GM19043 (cell line): ENCODE measurements at regions not wholly inside any gene's neighbourhood (a gene's known extent, or its start where the extent isn't known, plus 50 kb on each side); places are given as distances from the start of the nearest gene placed in this dataset.

Source experiments
- ATAC-seq: cut with Tn5 transposase; IDR thresholded peaks from one replicate; pipeline ENCODE4 v1.9.1; 2021; ENCODE audit warnings: low read depth; ENCODE audit not compliant: unreplicated experiment

DNA sequence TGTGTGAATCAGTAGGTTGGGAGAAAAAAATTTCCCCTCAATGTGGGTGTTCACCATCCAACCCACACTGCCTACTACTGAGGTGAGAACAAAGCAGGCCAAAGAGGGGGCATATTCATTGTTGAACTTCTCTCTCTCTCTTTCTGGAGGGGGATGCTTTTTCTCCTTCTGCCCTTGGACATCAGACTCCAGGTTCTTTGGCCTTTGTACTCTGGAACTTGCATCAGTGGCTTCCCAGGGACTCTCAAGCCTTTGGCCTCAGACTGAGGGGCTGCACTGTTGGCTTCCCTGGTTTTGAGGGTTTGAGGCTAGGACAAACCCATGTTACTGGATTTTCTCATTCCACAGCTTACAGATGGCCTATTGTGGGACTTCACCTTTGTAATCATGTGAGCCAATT lies 417.2 kb downstream of the ELAVL2 start:
- ATAC-seq, result no peak

DNA sequence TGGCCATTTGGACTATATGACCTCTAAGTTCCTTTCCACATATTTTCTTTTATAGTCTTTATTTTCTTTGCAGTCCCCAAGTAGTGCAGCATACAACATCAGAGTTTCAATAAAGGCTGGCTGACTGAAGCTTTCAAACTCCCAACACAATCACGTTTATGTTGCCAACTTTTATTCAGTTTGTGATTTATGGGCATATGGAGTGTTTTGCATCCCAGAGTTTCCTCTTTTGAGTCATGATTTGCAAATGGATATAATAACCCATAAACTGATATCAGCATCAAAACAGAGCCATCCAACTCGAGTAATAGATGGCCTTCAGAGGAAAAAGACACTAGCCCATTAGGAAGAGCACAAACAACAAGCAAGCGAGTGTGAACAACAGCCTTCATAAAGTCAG lies 414.0 kb downstream of the ELAVL2 start:
- ATAC-seq, result no peak

DNA sequence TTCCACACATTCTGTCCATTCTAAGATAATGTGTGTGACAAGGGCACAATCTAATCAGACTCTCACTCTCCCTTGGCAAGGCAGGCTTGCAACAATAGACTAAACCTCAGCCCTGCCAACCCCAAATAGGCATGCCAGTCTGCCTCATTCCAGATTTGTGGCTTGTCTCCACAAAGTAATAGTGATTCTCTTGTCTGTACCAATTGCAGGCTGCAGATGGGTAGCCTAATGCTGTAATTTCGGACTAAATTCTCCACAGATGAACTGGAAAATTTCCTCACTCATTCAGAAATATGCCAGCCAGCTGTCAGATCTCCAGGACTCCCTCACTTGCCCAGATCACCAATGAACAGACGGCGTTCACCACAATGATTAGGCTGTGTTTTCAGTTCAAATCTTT lies 413.6 kb downstream of the ELAVL2 start:
- ATAC-seq, result no peak

DNA sequence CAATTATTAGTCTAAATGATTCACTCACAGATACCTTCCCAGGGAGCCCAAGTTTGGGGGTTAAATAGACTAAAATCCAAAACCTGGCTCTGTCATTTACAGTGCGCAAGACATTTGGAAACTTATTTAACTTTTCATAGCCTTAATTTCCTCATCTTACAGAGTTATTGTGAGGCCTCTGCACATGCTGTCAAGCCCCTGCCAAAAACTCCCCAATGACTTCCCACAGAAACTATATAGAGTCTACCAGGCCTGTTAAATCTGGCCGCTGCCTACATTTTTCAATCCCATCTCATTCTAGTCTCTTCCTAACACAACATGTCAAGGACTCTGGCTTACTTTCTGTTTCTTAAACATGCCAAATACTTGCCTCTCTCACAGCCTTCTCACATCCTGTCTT lies 412.5 kb downstream of the ELAVL2 start:
- ATAC-seq, result no peak

DNA sequence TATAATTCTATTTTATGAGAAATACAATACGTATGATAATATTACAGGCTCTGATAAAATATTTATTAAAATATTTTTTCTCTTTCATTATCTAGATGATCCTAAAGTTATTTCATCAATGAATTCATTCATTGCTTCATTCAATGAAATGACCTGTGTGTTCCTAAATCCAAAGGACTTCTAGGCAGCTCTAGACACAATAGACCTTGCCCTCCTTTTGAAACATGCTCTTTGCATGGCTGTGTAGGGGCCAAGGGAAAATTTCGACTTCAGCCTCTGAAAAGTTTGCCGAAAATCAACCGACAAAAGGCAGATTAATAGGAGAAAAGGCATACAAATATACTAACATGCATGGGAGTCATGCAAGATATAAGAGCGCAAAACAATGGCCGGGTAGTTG lies 402.0 kb downstream of the ELAVL2 start:
- no peak for ATAC-seq

DNA sequence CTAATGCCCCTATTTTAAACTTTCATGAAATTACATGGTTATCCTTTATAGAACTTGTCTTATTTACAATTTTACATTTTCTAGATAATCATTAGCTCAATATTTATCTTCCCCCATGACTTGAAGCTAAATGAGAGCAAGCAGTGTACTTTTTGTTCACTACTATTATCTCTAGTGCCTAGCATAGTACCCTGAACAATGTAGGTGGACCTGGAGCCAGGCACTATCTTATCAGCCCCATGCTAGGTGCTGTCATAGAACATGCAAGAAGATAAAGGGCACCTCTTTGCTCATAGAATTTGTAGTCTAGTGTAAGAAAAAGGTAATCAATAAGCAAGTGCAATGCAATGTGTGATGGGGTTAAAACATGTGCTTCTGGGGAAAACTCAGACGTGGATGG lies 399.9 kb downstream of the ELAVL2 start:
- ATAC-seq, result no peak

DNA sequence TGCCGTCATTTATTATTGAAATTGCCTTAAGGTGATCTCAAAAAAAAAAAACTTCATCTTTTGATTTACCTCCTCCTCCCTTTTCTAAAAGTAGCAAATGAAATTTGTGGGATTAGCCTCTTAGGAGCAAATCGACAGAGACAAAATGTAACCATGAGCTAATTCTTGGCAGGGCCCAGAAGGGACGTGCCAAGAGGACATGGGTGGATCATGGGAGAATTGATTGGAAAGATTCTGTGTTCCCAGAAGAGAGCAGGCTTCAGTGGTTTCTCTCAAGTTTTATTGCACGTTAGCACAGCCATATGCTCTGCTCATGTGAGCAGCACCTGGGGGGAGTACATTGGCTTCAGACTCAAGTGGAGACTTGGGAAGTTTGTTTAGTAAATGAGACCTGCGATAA lies 394.6 kb downstream of the ELAVL2 start:
- no peak for ATAC-seq

DNA sequence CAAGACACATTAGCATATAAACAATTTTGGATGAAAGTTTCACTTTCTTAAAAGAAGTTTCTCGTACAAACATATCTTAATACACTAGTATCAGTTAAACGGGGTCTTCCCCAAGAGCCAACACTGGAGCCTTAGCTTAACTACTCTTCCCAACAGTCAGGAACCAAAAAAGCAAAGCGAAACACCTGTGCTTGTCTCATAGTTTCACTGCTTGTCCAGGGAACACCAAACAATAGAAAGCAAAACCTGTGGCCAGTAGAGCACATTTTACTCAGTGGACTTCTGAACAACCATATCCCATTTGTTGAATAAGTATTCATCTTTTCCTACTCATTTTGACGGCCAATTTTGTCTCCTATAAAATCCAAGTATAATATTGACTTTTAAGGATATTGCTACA lies 391.4 kb downstream of the ELAVL2 start:
- ATAC-seq, result no peak

DNA sequence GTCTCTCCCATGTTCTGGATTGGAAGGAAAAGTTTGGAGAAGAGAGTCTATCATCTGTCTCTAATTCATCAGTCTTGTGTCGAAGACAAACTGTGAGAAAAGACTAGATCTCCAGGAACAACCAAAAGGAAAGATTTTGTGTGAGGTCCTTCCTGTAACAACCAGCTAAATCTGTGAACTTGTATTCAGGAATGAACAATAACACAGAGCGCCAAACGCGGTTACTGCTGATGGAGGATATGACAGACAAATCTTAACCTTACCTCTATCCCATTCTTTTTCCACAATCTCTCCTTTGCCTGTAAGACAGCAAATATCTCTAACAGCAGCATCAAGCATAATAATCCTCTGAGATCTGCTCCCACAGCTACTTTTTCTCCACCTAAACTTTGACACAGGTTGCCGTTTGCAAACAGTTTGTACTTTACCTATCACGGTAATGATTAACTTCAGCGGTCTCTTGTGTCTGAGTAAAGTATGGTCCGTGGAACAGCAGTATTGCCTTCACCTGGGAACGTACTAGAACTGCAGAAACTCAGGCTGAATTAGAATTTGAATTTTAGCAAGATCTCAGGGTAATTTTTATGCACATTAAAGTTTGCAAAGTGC lies 387.6 kb downstream of the ELAVL2 start:
- no peak for ATAC-seq

DNA sequence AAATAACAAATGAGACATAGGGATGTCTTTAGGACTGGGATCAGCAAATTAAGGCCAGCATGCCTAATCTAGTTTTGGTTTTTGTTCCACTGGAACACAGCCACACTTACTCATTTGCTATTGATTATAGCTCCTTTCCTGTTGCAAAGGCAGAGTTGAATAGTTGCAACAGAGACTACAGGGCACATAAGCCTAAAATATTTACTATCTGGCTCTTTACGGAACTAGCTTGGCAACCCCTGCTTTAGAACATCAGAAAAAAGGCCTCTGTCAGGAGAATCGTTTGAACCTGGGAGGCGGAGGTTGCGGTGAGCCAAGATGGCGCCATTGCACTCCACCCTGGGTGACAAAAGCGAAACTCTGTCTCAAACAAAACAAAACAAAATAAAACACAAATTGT lies 384.8 kb downstream of the ELAVL2 start:
- ATAC-seq, result no peak

DNA sequence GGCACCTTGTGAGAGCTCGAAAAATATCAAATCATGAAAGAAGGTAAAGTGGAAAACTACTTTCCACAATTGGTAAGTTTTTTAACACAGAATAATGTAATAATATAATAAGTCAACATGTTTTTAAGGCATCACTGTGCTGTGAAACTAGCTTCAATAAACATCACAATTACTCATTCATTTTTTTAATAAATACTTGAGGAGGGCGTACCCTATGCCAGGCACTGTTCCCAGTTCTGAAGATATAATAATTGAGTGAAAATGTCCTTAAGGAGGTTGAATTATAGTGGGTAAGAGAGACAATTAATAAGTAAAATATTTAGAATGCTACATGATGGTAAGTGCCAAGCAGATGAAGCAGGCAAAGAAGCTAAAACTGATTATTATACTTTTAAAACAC lies 381.4 kb downstream of the ELAVL2 start:
- no peak for ATAC-seq

DNA sequence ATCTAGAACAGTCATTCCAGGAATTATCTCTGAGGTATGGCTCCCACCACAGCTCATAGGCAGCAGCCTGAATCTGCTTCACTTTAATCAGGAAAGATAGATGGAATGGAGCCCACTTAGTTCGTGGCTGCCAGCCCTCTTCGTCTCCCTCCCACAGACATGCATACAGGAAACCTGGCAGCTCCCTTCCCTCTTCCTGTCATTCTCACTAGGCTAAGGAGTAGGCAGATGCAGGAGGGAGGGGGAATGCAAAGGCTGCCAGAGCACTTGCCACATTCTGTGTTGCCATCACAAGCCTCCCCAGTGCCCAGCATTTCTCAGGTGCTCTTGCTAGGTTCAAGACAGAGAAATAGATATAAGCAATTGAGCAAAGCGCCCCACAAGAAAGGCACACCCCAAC lies 378.9 kb downstream of the ELAVL2 start:
- no peak for ATAC-seq

DNA sequence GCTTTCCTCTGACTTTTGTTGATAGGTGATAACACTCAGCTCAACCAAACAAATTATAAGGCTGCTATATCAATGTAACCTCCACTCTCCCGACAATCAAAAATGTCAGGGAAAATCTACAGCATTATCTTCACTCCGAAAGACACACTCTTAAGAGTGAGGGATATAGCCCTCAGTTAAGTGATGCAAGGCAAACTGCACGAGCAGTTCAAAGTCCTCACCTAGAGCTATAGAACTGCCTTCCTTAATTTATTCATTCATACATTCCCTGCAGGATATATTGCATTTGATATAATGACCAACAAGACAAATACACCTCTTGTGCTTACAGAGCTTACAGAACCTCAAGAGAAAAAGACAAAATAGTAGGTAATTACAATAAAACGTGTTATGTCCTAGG lies 378.1 kb downstream of the ELAVL2 start:
- no peak for ATAC-seq

DNA sequence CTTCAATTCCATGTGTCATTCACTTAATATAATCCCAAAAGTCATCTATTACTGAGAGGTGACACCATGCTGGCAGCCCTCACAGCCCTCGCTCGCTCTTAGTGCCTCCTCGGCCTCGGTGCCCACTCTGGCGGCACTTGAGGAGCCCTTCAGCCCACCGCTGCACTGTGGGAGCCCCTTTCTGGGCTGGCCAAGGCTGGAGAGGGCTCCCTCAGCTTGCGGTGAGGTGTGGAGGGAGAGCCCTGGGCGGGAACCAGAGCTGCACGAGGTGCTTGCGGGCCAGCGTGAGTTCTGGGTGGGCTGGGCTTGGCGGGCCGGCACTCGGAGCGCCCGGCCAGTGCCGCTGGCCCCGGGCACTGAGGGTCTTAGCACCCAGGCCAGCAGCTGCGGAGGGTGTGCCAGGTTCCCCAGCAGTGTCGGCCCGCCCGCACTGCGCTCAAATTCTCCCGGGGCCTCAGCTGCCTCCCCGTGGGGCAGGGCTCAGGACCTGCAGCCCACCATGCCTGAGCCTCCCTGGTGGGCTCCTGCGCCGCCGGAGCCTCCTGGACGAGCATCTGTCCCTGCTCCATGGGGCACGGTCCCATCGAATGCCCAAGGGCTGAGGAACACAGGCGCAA lies 374.1 kb downstream of the ELAVL2 start:
- ATAC-seq, result no peak

DNA sequence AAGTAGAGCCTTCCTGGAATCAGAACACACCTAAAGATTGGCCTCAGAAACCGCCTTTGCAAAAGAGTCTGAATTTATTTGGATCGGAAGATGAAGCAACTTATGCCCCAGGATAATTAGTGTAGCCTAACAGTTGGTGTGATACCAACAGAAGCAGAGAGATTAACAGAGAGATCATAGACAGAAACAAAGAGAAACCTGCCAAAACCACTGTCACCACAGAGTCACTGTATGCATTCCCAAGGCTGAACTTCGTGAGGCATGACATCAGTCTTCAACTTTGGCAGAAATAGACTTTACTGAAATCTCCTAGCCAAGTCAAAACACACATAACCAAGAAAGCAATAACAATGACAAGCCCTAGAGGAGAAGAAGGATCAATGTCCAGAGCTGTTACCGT lies 361.8 kb downstream of the ELAVL2 start:
- no peak for ATAC-seq

DNA sequence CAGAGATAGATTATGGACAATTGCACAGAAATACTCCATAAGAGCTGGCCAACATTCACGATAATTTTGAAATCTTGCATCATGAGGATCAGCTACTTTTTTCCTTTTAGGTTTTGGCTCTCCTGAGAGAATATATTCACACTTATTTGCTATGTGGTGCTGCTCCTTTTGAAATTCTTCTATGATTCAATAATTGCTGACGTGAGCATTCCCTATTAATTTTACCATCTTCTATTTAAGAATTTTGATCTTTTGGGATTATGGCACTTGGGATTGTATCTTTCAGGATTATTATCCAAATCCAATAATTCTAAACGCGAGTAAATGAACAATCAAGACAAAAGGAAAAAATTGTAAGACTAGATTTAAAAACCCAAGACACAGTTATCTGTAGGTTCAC lies 358.8 kb downstream of the ELAVL2 start:
- no peak for ATAC-seq

DNA sequence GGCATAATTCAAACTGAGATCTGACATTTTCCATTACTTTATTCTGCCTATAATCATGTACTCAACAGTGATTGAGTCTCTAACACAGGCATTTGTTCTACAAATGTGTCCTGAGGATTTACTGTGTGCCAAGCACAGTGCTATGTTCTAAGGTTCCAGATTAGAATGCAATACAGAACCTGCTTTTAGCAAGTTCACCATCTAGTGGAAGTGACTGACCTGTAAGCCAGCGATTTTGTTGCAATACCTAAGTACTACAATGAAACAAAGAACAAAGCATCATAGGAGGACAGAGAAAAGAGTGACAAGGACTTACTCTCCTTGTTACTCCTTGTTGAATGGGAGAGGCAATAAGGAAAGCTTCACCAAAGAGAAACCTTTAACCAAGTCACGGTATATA lies 348.1 kb downstream of the ELAVL2 start:
- ATAC-seq, result no peak

DNA sequence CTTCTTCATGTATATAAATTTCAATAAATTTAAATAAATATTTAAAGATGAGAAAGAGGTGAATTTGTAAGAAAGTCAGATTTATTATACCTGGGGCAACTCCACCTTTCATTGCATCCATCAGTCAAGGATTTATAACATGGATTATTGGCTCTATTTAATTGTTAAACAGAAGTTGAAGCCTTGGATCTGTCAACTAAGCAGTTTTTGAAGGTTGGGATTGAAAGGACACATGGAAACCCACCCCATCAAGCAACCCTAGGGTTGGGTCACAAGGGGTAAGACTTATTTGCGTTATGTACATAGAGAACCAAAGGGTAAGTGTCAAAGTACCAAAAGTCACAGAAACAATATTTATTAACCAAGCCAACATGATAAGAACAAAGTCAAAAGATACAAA lies 342.5 kb downstream of the ELAVL2 start:
- ATAC-seq, result no peak

DNA sequence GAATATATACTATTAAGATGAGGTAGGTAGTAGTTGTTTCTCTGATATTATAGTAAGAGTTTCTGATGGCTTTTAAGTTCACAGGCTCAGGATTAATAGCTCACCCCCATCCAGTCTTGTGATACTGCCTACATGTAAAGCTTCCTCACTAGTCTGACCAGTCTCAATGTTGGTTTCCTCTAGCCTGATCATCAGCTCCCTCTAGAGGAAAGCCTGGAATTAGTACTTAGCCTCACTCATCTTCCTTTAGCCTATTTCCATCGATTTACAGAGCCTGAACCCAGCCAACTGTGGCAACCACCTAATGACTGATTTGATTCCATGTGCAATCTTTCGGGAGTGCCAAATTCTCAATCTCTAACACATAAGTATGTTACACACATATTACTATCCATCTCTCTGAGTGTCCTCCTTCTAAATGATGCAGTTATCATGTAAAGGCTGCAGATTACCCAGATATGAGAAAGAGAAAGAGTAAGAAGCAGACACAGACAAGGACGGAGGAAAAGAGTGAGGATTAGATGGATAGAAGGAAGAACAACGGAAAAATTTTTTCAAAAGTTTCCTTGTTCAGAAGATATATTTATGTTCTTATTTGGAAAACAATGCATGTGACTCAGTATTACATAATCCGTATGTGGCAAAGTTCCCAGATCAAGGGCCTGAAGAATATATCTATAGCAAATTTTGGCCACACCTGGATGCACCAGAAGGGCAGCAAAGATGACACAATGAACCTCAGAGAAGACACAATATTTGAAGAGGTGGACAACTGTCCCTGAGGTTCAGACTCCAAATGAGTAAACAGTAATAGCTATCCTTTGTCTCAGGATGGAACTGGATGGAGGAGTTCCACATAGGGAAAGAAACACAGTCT lies 333.7 kb downstream of the ELAVL2 start:
- ATAC-seq, result no peak

DNA sequence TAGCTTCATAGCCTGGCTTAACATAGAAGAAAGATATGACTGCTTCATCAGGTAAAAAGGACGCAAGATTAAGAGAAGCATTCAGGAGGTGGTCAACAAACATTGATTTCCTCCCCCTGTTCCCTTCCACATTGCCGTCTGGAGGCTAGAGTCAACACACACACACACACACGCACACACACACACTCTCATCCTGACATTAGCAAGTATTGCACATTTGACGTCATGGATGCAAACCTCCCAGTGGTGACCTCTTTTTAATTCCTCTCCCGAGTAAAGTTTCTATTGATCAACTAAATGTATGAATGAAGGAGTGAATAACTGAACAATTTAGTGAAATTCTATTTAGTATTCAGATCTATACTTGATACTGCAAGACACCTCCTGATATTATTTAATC lies 332.8 kb downstream of the ELAVL2 start:
- ATAC-seq, result no peak

DNA sequence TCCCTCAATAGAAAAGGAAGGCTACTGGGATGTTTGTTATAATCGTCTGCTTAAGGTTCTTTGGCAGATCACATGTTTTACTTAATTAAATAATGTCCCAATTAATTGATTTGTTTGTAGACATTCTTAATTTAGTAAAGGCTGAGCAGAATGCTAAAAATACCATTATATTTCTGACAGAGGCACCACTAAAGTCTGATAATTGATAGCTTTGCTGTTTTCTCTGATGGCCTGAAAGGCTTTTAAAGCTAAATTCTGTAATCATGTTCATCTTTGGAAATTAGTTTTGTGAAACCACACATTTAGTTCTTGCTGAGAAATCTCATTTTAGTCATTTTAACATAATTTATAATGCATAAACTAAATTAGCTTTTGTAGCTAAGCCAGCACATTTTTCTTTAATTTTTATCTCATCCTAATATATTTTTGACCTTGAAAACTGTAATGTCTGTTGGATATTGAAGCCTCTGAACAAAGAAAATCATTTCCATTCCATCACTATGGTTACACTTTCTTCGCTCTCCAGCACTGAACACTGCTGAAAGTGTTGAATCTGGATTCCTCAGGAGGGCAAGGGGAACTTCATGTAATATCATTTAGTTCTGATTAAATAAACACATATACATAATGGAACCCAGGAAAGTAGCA lies 329.4 kb downstream of the ELAVL2 start:
- no peak for ATAC-seq

DNA sequence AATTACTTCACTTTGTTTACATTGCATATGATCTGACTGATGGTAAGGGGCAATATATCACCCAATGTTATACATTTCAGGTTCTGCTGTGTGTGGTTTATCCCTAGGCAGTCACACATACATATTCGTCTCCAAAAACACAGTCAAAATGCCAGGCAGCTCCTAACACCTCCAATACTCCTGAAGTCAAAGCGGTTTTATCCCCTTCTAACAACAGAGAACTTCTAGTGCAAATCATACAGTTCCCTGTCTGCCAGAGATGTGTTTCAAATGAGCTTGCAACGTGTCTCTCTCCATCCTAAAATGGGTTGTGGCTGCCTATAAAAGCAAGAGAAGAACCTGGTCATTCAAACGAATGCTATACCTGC lies 328.9 kb downstream of the ELAVL2 start:
- no peak for ATAC-seq
